ENCODE measurements at regions not wholly inside any gene's neighbourhood (a gene's known extent, or its start where the extent isn't known, plus 50 kb on each side); places are given as distances from the start of the nearest gene placed in this dataset.

DNA sequence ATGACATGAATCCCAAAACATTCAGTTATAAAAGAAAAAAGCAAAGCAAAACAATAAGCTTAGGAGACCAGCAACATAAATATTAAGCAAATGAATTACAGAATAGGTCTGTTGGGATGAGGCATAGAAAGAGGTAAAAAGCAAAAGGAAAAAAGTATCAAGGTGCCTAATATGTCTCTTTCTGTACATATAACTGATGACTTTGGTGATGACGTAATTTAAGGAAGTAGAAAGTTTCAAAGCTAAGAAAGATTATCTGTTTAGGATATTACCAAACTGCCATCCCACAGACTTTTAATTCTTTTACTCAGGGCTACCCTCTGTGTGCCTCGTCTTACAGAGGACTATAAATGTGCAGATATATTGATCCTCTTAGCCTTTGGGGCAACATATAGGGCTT, 1066.5 kb downstream of the SORCS3 start:
- H3K4me3 ChIP-seq (ENCODE audit: control insufficient read depth in 2 of 3, extremely low read depth in 1 of 3, insufficient read depth in 2 of 3, low read depth in 1 of 3, low read length in 3 of 3), result no peak overlapping the region
- H3K9me3 ChIP-seq (ENCODE audit: control insufficient read depth, low read depth, low read length), result no peaks in the 10 kb centered on the region
- no peaks in the 10 kb centered on the region for H3K79me2 ChIP-seq (ENCODE audit: control insufficient read depth, insufficient read depth, low read length)
- H3K9ac ChIP-seq (ENCODE audit: control insufficient read depth, extremely low read depth, insufficient read depth, low read length), result no peak overlapping the region
- H3K27ac ChIP-seq (ENCODE audit: control insufficient read depth, insufficient read depth, low read length), result no peak overlapping the region
- TF ChIP-seq, protein P1, sequence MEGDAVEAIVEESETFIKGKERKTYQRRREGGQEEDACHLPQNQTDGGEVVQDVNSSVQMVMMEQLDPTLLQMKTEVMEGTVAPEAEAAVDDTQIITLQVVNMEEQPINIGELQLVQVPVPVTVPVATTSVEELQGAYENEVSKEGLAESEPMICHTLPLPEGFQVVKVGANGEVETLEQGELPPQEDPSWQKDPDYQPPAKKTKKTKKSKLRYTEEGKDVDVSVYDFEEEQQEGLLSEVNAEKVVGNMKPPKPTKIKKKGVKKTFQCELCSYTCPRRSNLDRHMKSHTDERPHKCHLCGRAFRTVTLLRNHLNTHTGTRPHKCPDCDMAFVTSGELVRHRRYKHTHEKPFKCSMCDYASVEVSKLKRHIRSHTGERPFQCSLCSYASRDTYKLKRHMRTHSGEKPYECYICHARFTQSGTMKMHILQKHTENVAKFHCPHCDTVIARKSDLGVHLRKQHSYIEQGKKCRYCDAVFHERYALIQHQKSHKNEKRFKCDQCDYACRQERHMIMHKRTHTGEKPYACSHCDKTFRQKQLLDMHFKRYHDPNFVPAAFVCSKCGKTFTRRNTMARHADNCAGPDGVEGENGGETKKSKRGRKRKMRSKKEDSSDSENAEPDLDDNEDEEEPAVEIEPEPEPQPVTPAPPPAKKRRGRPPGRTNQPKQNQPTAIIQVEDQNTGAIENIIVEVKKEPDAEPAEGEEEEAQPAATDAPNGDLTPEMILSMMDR (optimal IDR thresholded peaks at IDR 0.05 in 1 of 3, IDR thresholded peaks at IDR 0.05 in 1 of 3, conservative IDR thresholded peaks at IDR 0.05 in 1 of 3; ENCODE audit: extremely low read depth in 1 of 3, insufficient read depth in 2 of 3, low read length in 3 of 3), result no peak
- no peak for TF ChIP-seq EZH2 (IDR thresholded peaks at IDR 0.05; ENCODE audit: low read length)
- no peak for DNase-seq (ENCODE audit: low read depth, low spot score)
- no peaks in the 10 kb centered on the region for H3K4me1 ChIP-seq (ENCODE audit: control insufficient read depth, extremely low read depth, insufficient read depth, low read length)
- no peaks in the 10 kb centered on the region for H3K36me3 ChIP-seq (ENCODE audit: control insufficient read depth in 2 of 2, extremely low read depth in 1 of 2, insufficient read depth in 2 of 2, low read length in 2 of 2)
- FAIRE-seq, result no peak
- H2AFZ ChIP-seq (ENCODE audit: control insufficient read depth, low read length), result no peak overlapping the region
- no peaks in the 10 kb centered on the region for H3K27me3 ChIP-seq (ENCODE audit: control insufficient read depth, extremely low read depth, insufficient read depth, low read length)
- H3K4me2 ChIP-seq (ENCODE audit: control insufficient read depth, extremely low read depth, insufficient read depth, low read depth, low read length), result no peak overlapping the region
- H4K20me1 ChIP-seq (ENCODE audit: control insufficient read depth, extremely low read depth, insufficient read depth, low read length), result no peaks in the 10 kb centered on the region
- dilution Hi-C loops (cut with MboI; ENCODE audit: extremely low pct_ligation_motif_present, low sequenced_read_pairs), result no loop called here
- H3K9me1 ChIP-seq (ENCODE audit: control insufficient read depth, extremely low read depth, insufficient read depth, low read length), result no peaks in the 10 kb centered on the region

DNA sequence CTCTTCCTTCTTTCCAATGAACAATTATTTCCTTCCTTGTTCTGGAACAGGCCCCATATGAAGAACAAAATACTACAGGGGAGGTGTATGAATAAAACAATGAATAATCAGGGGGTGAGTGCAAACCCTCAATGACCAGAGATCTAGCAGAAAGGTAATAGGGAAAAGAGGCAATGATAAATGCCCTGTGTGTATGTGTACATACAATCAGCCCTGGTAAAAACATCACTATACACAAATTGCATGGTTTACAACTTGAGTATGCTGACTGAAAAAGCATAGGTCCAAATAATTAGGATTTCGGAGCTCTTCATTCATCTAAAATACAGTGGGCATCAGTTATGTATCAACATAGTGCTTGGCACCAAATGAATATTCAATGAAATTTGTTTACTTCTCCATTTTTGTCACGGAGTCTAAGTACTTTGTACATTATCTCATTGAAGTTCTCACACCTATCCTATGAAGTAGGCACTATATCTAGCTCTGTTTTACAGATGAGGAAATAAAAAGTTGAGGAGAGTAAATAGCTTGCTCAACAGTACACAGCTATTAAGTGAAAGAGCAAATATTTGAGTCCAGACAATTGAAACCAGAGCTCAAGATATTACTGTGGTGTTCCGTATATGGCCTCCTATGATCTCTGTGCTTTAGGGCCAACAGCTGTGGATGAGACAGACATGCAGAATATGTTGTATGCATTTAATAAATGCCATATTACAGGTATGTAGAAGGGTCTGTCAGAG, 1065.4 kb downstream of the SORCS3 start:
- H3K79me2 ChIP-seq (ENCODE audit: control insufficient read depth, insufficient read depth, low read length), result no peaks in the 10 kb centered on the region
- DNase-seq (ENCODE audit: low read depth, low spot score), result no peak

More for the DNA sequence above, 1065.4 kb downstream of the SORCS3 start:
- Histone ChIP-seq H3K9ac (ENCODE audit: control insufficient read depth, extremely low read depth, insufficient read depth, low read length) (no peak overlapping the region), H3K4me3 (ENCODE audit: control insufficient read depth in 2 of 3, extremely low read depth in 1 of 3, insufficient read depth in 2 of 3, low read depth in 1 of 3, low read length in 3 of 3) (no peak overlapping the region), H4K20me1 (ENCODE audit: control insufficient read depth, extremely low read depth, insufficient read depth, low read length) (no peaks in the 10 kb centered on the region), H3K4me2 (ENCODE audit: control insufficient read depth, extremely low read depth, insufficient read depth, low read depth, low read length) (no peak overlapping the region), H3K27me3 (ENCODE audit: control insufficient read depth, extremely low read depth, insufficient read depth, low read length) (no peaks in the 10 kb centered on the region), H3K9me1 (ENCODE audit: control insufficient read depth, extremely low read depth, insufficient read depth, low read length) (no peaks in the 10 kb centered on the region), H3K9me3 (ENCODE audit: control insufficient read depth, low read depth, low read length) (no peaks in the 10 kb centered on the region), H2AFZ (ENCODE audit: control insufficient read depth, low read length) (no peak overlapping the region), H3K4me1 (ENCODE audit: control insufficient read depth, extremely low read depth, insufficient read depth, low read length) (no peaks in the 10 kb centered on the region), H3K36me3 (ENCODE audit: control insufficient read depth in 2 of 2, extremely low read depth in 1 of 2, insufficient read depth in 2 of 2, low read length in 2 of 2) (no peaks in the 10 kb centered on the region), H3K27ac (ENCODE audit: control insufficient read depth, insufficient read depth, low read length) (no peak overlapping the region)
- no peak for FAIRE-seq
- dilution Hi-C loops (cut with MboI; ENCODE audit: extremely low pct_ligation_motif_present, low sequenced_read_pairs), result no loop called here
- no peak for TF ChIP-seq EZH2 (IDR thresholded peaks at IDR 0.05; ENCODE audit: low read length)
- TF ChIP-seq, protein P1 (optimal IDR thresholded peaks at IDR 0.05 in 1 of 3, IDR thresholded peaks at IDR 0.05 in 1 of 3, conservative IDR thresholded peaks at IDR 0.05 in 1 of 3; ENCODE audit: extremely low read depth in 1 of 3, insufficient read depth in 2 of 3, low read length in 3 of 3), result no peak

All from keratinocyte (primary cell).